HEK293 (cell line): ENCODE measurements at regions not wholly inside any gene's neighbourhood (a gene's known extent, or its start where the extent isn't known, plus 50 kb on each side); places are given as distances from the start of the nearest gene placed in this dataset.

Source experiments
- BCL11A ChIP-seq: fragments of 450-650 bp; formaldehyde crosslinking; IDR thresholded peaks from 2 replicates; pipeline ENCODE4 v1.5.1; 2016; ENCODE audit warnings: low read depth, missing biosample characterization, missing genetic modification characterization
- KLF7 ChIP-seq: fragments of 450-650 bp; formaldehyde crosslinking; IDR thresholded peaks from 2 replicates; pipeline ENCODE4 v1.5.1; 2016; ENCODE audit warnings: missing biosample characterization, missing genetic modification characterization, borderline replicate concordance
- MEIS1 ChIP-seq: sonication (generic); formaldehyde crosslinking; IDR thresholded peaks from 2 replicates; pipeline ENCODE4 v1.8.1; 2022; ENCODE audit warnings: missing genetic modification reagents, mild to moderate bottlenecking, borderline replicate concordance
- SP3 ChIP-seq: fragments of 450-650 bp; formaldehyde crosslinking; IDR thresholded peaks from 2 replicates; pipeline ENCODE4 v1.5.1; 2016; ENCODE audit warnings: missing biosample characterization, missing genetic modification characterization
- YY1 ChIP-seq: fragments of 450-650 bp; formaldehyde crosslinking; IDR thresholded peaks from 2 replicates; pipeline ENCODE4 v1.5.1; 2018; ENCODE audit warnings: missing biosample characterization, missing genetic modification characterization
- ZBTB48 ChIP-seq: fragments of 450-650 bp; formaldehyde crosslinking; IDR thresholded peaks from 2 replicates; pipeline ENCODE4 v1.5.1; 2016; ENCODE audit warnings: missing biosample characterization, missing genetic modification characterization
- ZBTB6 ChIP-seq: fragments of 450-650 bp; formaldehyde crosslinking; IDR thresholded peaks from 2 replicates; pipeline ENCODE4 v1.5.1; 2017; ENCODE audit warnings: missing biosample characterization, missing genetic modification characterization
- ZNF121 ChIP-seq: fragments of 450-650 bp; formaldehyde crosslinking; IDR thresholded peaks from 2 replicates; pipeline ENCODE4 v1.5.1; 2016; ENCODE audit warnings: missing biosample characterization, missing genetic modification characterization
- ZNF221 ChIP-seq: fragments of 450-650 bp; formaldehyde crosslinking; IDR thresholded peaks from 2 replicates; pipeline ENCODE4 v1.5.1; 2017; ENCODE audit warnings: missing biosample characterization, missing genetic modification characterization, borderline replicate concordance
- ZNF223 ChIP-seq: fragments of 450-650 bp; formaldehyde crosslinking; IDR thresholded peaks from 2 replicates; pipeline ENCODE4 v1.5.1; 2016; ENCODE audit warnings: missing biosample characterization, missing genetic modification characterization
- ZNF311 ChIP-seq: fragments of 450-650 bp; formaldehyde crosslinking; IDR thresholded peaks from 2 replicates; pipeline ENCODE4 v1.5.1; 2017; ENCODE audit warnings: missing biosample characterization, missing genetic modification characterization, borderline replicate concordance
- ZNF354C ChIP-seq: fragments of 450-650 bp; formaldehyde crosslinking; IDR thresholded peaks from 2 replicates; pipeline ENCODE4 v1.5.1; 2016; ENCODE audit warnings: missing biosample characterization, missing genetic modification characterization, low read depth, borderline replicate concordance
- ZNF433 ChIP-seq: fragments of 450-650 bp; formaldehyde crosslinking; IDR thresholded peaks from 2 replicates; pipeline ENCODE4 v1.5.1; 2016; ENCODE audit warnings: missing biosample characterization, missing genetic modification characterization, low read depth
- ZNF473 ChIP-seq: fragments of 450-650 bp; formaldehyde crosslinking; IDR thresholded peaks from 2 replicates; pipeline ENCODE4 v1.5.1; 2017; ENCODE audit warnings: missing biosample characterization, missing genetic modification characterization
- ZNF544 ChIP-seq: fragments of 450-650 bp; formaldehyde crosslinking; IDR thresholded peaks from 2 replicates; pipeline ENCODE4 v1.5.0; 2017; ENCODE audit warnings: missing biosample characterization, missing genetic modification characterization
- ZNF548 ChIP-seq: fragments of 450-650 bp; formaldehyde crosslinking; IDR thresholded peaks from 2 replicates; pipeline ENCODE4 v1.5.1; 2016; ENCODE audit warnings: missing biosample characterization, missing genetic modification characterization
- ZNF623 ChIP-seq: fragments of 450-650 bp; formaldehyde crosslinking; IDR thresholded peaks from 2 replicates; pipeline ENCODE4 v1.5.1; 2016; ENCODE audit warnings: missing biosample characterization, missing genetic modification characterization
- ZNF692 ChIP-seq: fragments of 450-650 bp; formaldehyde crosslinking; IDR thresholded peaks from 2 replicates; pipeline ENCODE4 v1.5.1; 2016; ENCODE audit warnings: missing biosample characterization, missing genetic modification characterization
- ZNF747 ChIP-seq: fragments of 450-650 bp; formaldehyde crosslinking; IDR thresholded peaks from 2 replicates; pipeline ENCODE4 v1.5.1; 2016; ENCODE audit warnings: missing biosample characterization, missing genetic modification characterization
- ZNF777 ChIP-seq: fragments of 450-650 bp; formaldehyde crosslinking; IDR thresholded peaks from 2 replicates; pipeline ENCODE4 v1.5.1; 2017; ENCODE audit warnings: missing biosample characterization, missing genetic modification characterization, borderline replicate concordance
- ZXDB ChIP-seq: fragments of 450-650 bp; formaldehyde crosslinking; IDR thresholded peaks from 2 replicates; pipeline ENCODE4 v1.5.1; 2016; ENCODE audit warnings: missing biosample characterization, missing genetic modification characterization
- TF ChIP-seq, protein P1 (sequence below): fragments of 450-650 bp; formaldehyde crosslinking; IDR thresholded peaks from 2 replicates; pipeline ENCODE4 v1.5.1; 2016; ENCODE audit warnings: missing biosample characterization, missing genetic modification characterization
- TF ChIP-seq, protein P2 (sequence below): fragments of 450-650 bp; formaldehyde crosslinking; IDR thresholded peaks from 2 replicates; pipeline ENCODE4 v1.5.0; 2017; ENCODE audit warnings: missing biosample characterization, missing genetic modification characterization, borderline replicate concordance
- TF ChIP-seq, protein P3 (sequence below): fragments of 450-650 bp; formaldehyde crosslinking; conservative IDR thresholded peaks from 2 replicates; pipeline ENCODE4 v1.5.1; 2016; ENCODE audit warnings: low read depth, missing biosample characterization, missing genetic modification characterization
- TF ChIP-seq, protein P4 (sequence below): fragments of 450-650 bp; formaldehyde crosslinking; IDR thresholded peaks from 2 replicates; pipeline ENCODE4 v1.5.1; 2017; ENCODE audit warnings: missing biosample characterization, missing genetic modification characterization

DNA sequence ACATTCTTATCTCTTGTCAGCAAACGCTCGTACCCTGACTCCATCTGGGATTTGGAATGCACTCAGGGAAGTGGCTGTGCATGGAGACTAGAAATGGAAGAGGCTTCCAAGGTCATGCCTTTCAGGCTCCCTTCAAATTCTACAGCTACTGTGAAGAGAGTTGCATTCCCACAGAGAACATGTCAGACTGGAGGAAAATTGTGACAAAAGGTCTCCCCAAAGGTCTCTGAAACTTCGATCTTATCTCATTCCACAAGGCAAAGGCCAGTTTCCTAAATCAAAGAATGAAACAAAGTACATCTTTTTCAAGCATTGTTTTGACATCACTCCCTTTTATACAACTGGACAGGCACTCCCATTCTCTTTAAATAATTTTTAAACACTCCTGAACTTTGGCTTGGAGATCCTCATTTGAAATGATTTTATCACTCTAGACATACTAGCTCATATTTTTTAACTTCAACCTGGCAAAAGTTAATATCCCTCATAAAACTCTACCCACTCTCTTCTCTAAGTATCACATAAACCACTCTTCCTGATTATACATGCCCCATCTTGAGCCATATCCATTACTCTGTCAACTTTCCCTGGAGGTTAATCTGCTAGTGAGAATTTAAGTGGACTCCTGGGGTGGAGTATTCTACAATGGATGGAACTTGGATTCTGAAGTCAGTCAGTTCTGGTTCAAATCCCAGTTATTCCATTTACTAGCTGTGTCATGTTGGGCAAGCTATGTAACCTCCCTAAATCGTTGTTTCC is 218.1 kb upstream of the HMGA2 start (continued):
- no peak for TF ChIP-seq ZBTB48 (tag by site-specific recombination)
- TF ChIP-seq, protein P1, sequence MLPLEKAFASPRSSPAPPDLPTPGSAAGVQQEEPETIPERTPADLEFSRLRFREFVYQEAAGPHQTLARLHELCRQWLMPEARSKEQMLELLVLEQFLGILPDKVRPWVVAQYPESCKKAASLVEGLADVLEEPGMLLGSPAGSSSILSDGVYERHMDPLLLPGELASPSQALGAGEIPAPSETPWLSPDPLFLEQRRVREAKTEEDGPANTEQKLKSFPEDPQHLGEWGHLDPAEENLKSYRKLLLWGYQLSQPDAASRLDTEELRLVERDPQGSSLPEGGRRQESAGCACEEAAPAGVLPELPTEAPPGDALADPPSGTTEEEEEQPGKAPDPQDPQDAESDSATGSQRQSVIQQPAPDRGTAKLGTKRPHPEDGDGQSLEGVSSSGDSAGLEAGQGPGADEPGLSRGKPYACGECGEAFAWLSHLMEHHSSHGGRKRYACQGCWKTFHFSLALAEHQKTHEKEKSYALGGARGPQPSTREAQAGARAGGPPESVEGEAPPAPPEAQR (tag by site-specific recombination), result no peak
- no peak for TF ChIP-seq ZNF221 (tag by site-specific recombination)
- no peak for TF ChIP-seq ZNF777 (tag by site-specific recombination)
- TF ChIP-seq ZNF747 (tag by site-specific recombination), result no peak
- no peak for TF ChIP-seq ZNF354C
- TF ChIP-seq ZNF473 (tag by site-specific recombination), result no peak
- no peak for TF ChIP-seq ZNF311 (tag by site-specific recombination)
- no peak for TF ChIP-seq SP3
- no peak for TF ChIP-seq ZNF223 (tag by site-specific recombination)
- TF ChIP-seq ZNF121 (tag by site-specific recombination), result no peak; the same call in 1 of the 2 replicates
- peak; percentile 90; the same call in 1 of the 2 replicates for TF ChIP-seq KLF7 (tag by site-specific recombination)
- TF ChIP-seq ZXDB (tag by site-specific recombination), result peak; percentile 97
- TF ChIP-seq BCL11A (tag by site-specific recombination), result peak; percentile 94
- TF ChIP-seq ZNF433, result no peak
- peak; percentile 53; the same call in 1 of the 2 replicates for TF ChIP-seq YY1 (tag by site-specific recombination)
- TF ChIP-seq ZNF692 (tag by site-specific recombination), result 0 out of 2 replicates have a peak, but pooled peaks have one; percentile 40
- no peak for TF ChIP-seq MEIS1 (CRISPR knock-in tag)
- no peak for TF ChIP-seq ZNF623 (tag by site-specific recombination)
- TF ChIP-seq, protein P2, sequence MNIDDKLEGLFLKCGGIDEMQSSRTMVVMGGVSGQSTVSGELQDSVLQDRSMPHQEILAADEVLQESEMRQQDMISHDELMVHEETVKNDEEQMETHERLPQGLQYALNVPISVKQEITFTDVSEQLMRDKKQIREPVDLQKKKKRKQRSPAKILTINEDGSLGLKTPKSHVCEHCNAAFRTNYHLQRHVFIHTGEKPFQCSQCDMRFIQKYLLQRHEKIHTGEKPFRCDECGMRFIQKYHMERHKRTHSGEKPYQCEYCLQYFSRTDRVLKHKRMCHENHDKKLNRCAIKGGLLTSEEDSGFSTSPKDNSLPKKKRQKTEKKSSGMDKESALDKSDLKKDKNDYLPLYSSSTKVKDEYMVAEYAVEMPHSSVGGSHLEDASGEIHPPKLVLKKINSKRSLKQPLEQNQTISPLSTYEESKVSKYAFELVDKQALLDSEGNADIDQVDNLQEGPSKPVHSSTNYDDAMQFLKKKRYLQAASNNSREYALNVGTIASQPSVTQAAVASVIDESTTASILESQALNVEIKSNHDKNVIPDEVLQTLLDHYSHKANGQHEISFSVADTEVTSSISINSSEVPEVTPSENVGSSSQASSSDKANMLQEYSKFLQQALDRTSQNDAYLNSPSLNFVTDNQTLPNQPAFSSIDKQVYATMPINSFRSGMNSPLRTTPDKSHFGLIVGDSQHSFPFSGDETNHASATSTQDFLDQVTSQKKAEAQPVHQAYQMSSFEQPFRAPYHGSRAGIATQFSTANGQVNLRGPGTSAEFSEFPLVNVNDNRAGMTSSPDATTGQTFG, result no peak
- TF ChIP-seq, protein P3, sequence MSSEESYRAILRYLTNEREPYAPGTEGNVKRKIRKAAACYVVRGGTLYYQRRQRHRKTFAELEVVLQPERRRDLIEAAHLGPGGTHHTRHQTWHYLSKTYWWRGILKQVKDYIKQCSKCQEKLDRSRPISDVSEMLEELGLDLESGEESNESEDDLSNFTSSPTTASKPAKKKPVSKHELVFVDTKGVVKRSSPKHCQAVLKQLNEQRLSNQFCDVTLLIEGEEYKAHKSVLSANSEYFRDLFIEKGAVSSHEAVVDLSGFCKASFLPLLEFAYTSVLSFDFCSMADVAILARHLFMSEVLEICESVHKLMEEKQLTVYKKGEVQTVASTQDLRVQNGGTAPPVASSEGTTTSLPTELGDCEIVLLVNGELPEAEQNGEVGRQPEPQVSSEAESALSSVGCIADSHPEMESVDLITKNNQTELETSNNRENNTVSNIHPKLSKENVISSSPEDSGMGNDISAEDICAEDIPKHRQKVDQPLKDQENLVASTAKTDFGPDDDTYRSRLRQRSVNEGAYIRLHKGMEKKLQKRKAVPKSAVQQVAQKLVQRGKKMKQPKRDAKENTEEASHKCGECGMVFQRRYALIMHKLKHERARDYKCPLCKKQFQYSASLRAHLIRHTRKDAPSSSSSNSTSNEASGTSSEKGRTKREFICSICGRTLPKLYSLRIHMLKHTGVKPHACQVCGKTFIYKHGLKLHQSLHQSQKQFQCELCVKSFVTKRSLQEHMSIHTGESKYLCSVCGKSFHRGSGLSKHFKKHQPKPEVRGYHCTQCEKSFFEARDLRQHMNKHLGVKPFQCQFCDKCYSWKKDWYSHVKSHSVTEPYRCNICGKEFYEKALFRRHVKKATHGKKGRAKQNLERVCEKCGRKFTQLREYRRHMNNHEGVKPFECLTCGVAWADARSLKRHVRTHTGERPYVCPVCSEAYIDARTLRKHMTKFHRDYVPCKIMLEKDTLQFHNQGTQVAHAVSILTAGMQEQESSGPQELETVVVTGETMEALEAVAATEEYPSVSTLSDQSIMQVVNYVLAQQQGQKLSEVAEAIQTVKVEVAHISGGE (tag by site-specific recombination), result no peak
- no peak for TF ChIP-seq ZBTB6
- TF ChIP-seq, protein P4, sequence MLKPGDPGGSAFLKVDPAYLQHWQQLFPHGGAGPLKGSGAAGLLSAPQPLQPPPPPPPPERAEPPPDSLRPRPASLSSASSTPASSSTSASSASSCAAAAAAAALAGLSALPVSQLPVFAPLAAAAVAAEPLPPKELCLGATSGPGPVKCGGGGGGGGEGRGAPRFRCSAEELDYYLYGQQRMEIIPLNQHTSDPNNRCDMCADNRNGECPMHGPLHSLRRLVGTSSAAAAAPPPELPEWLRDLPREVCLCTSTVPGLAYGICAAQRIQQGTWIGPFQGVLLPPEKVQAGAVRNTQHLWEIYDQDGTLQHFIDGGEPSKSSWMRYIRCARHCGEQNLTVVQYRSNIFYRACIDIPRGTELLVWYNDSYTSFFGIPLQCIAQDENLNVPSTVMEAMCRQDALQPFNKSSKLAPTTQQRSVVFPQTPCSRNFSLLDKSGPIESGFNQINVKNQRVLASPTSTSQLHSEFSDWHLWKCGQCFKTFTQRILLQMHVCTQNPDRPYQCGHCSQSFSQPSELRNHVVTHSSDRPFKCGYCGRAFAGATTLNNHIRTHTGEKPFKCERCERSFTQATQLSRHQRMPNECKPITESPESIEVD, result peak; percentile 99
- no peak for TF ChIP-seq ZNF544 (tag by site-specific recombination)
- TF ChIP-seq ZNF548 (tag by site-specific recombination), result no peak
